IMR-90 (cell line): ENCODE measurements at regions not wholly inside any gene's neighbourhood (a gene's known extent, or its start where the extent isn't known, plus 50 kb on each side); places are given as distances from the start of the nearest gene placed in this dataset.

ENCODE experiments used
- ATAC-seq: fragments of 200-7000 bp; cut with Tn5 transposase; 2 replicates; pipeline ENCODE4 v1.9.1; 2020; ENCODE audit warnings: low read depth, mild to moderate bottlenecking, moderate library complexity
- BruUV-seq: library from RNA; stranded (reverse); fragments of 400-500 nt; replicated peaks from 2 replicates; lab custom pipeline; 2021; lab: Mats Ljungman, UMichigan
- CTCF ChIA-PET: fragments of 300-600 bp; formaldehyde crosslinking; extraction: SDS; loops from one replicate; lab custom pipeline; 2021; ENCODE audit warnings: antibody characterized with exemption; lab: Yijun Ruan, JAX
- POLR2A ChIA-PET: fragments of 300-600 bp; sonication (Branson Sonifier 250); formaldehyde crosslinking; loops from one replicate; lab custom pipeline; 2022; ENCODE audit warnings: antibody characterized with exemption; ENCODE audit not compliant: unreplicated experiment; lab: Charles Lee
- DNase-seq: peaks from one replicate; pipeline ENCODE4 v3.0.0; 2013
- H2AFZ ChIP-seq: replicated peaks from 2 replicates; pipeline ENCODE3; 2013; ENCODE audit warnings: low read length, mild to moderate bottlenecking; ENCODE audit not compliant: poor library complexity
- H2AK5ac ChIP-seq: 2 replicates; pipeline ENCODE4 v1.6.1; 2013; ENCODE audit warnings: low read depth, low read length, inconsistent platforms
- H2AK9ac ChIP-seq: replicated peaks from 2 replicates; pipeline ENCODE3; 2013; ENCODE audit warnings: mild to moderate bottlenecking, low read depth, low read length, moderate library complexity; ENCODE audit not compliant: poor library complexity
- H2BK120ac ChIP-seq: 2 replicates; pipeline ENCODE4 v1.6.1; 2013; ENCODE audit warnings: low read depth, low read length, inconsistent platforms
- H2BK15ac ChIP-seq: 3 replicates; pipeline ENCODE4 v1.6.1; 2013; ENCODE audit warnings: low read depth, low read length, inconsistent platforms
- H2BK20ac ChIP-seq: 2 replicates; pipeline ENCODE4 v1.6.1; 2013; ENCODE audit warnings: low read depth, mild to moderate bottlenecking, inconsistent platforms, low read length, moderate library complexity
- H2BK5ac ChIP-seq: 2 replicates; pipeline ENCODE4 v1.6.1; 2013; ENCODE audit warnings: mild to moderate bottlenecking, low read depth, low read length, inconsistent platforms; ENCODE audit not compliant: poor library complexity, severe bottlenecking
- H3K14ac ChIP-seq: replicated peaks from 2 replicates; pipeline ENCODE4 v1.6.1; 2013; ENCODE audit warnings: low read depth, low read length, inconsistent platforms
- H3K18ac ChIP-seq: 2 replicates; pipeline ENCODE4 v1.6.1; 2013; ENCODE audit warnings: low read depth, low read length, control low read depth
- H3K23ac ChIP-seq: 2 replicates; pipeline ENCODE4 v1.6.1; 2013; ENCODE audit warnings: low read depth, low read length, inconsistent platforms
- H3K27ac ChIP-seq: 2 replicates; pipeline ENCODE4 v1.5.1; 2013; ENCODE audit warnings: mild to moderate bottlenecking, control low read depth, low read length; ENCODE audit not compliant: insufficient read depth
- H3K27me3 ChIP-seq: 2 replicates; pipeline ENCODE4 v1.6.1; 2013; ENCODE audit warnings: low read length; ENCODE audit not compliant: control insufficient read depth, insufficient read depth
- H3K36me3 ChIP-seq: 2 replicates; pipeline ENCODE4 v1.6.1; 2013; ENCODE audit warnings: low read length, mixed read lengths; ENCODE audit not compliant: control insufficient read depth, insufficient read depth
- H3K4ac ChIP-seq: 2 replicates; pipeline ENCODE4 v1.6.1; 2013; ENCODE audit warnings: low read depth, low read length, inconsistent platforms
- H3K4me1 ChIP-seq: 2 replicates; pipeline ENCODE4 v1.6.1; 2013; ENCODE audit warnings: low read length, mixed read lengths; ENCODE audit not compliant: control insufficient read depth, insufficient read depth
- H3K4me2 ChIP-seq: 2 replicates; pipeline ENCODE4 v1.6.1; 2013; ENCODE audit warnings: low read depth, mild to moderate bottlenecking, control low read depth, low read length, moderate library complexity
- H3K4me3 ChIP-seq: 2 replicates; pipeline ENCODE4 v1.5.1; 2013; ENCODE audit warnings: low read depth, mild to moderate bottlenecking, control low read depth, low read length, moderate library complexity; ENCODE audit not compliant: insufficient read depth
- H3K56ac ChIP-seq: 2 replicates; pipeline ENCODE4 v1.6.1; 2013; ENCODE audit warnings: low read length, inconsistent platforms; ENCODE audit not compliant: insufficient read depth; ENCODE audit errors: extremely low read depth
- H3K79me1 ChIP-seq, 2 experiments: 2 replicates each; pipeline ENCODE4 v1.6.1; 2013; ENCODE audit warnings: low read length in 2 of 2, inconsistent platforms in 1 of 2, low read depth in 1 of 2
- H3K9ac ChIP-seq: 2 replicates; pipeline ENCODE4 v1.6.1; 2013; ENCODE audit warnings: low read depth, low read length, control low read depth
- H3K9me1 ChIP-seq: 2 replicates; pipeline ENCODE4 v1.6.1; 2013; ENCODE audit warnings: low read length, inconsistent platforms; ENCODE audit not compliant: insufficient read depth
- H3K9me3 ChIP-seq: 2 replicates; pipeline ENCODE4 v1.6.1; 2013; ENCODE audit warnings: low read length; ENCODE audit not compliant: control insufficient read depth, insufficient read depth
- H4K20me1 ChIP-seq: 2 replicates; pipeline ENCODE4 v1.6.1; 2013; ENCODE audit warnings: low read length, inconsistent platforms; ENCODE audit not compliant: insufficient read depth
- H4K5ac ChIP-seq: 2 replicates; pipeline ENCODE4 v1.6.1; 2013; ENCODE audit warnings: mild to moderate bottlenecking, low read depth, low read length, control low read depth
- H4K8ac ChIP-seq, 2 experiments: 2 replicates each; pipeline ENCODE4 v1.6.1; 2013; ENCODE audit warnings: low read depth in 2 of 2, low read length in 2 of 2, control low read depth in 1 of 2, inconsistent platforms in 1 of 2
- H4K91ac ChIP-seq: 2 replicates; pipeline ENCODE4 v1.6.1; 2013; ENCODE audit warnings: low read depth, low read length, inconsistent platforms; ENCODE audit not compliant: insufficient read depth
- BHLHE40 ChIP-seq: fragments of 150-350 bp; IDR thresholded peaks from 2 replicates; pipeline ENCODE4 v1.6.1; 2016; ENCODE audit warnings: mild to moderate bottlenecking, low read depth, low read length
- CHD1 ChIP-seq: IDR thresholded peaks from 2 replicates; pipeline ENCODE4 v1.6.1; 2012; ENCODE audit warnings: low read depth, low read length, improper control_type of control experiment
- ELK1 ChIP-seq: fragments of 150-350 bp; IDR thresholded peaks from 2 replicates; pipeline ENCODE4 v1.6.1; 2016; ENCODE audit warnings: low read depth, mild to moderate bottlenecking, low read length, moderate library complexity, borderline replicate concordance
- FOS ChIP-seq: fragments of 150-350 bp; IDR thresholded peaks from 2 replicates; pipeline ENCODE4 v1.6.1; 2016; ENCODE audit warnings: low read depth, low read length
- MAFK ChIP-seq: IDR thresholded peaks from 2 replicates; pipeline ENCODE4 v1.6.1; 2012; ENCODE audit warnings: low read depth, low read length, improper control_type of control experiment
- MAZ ChIP-seq: IDR thresholded peaks from 2 replicates; pipeline ENCODE4 v1.6.1; 2012; ENCODE audit warnings: low read depth, mild to moderate bottlenecking, low read length, improper control_type of control experiment, moderate library complexity, borderline replicate concordance
- MXI1 ChIP-seq: IDR thresholded peaks from 2 replicates; pipeline ENCODE4 v1.6.1; 2012; ENCODE audit warnings: low read depth, mild to moderate bottlenecking, low read length, moderate library complexity, borderline replicate concordance
- NFE2L2 ChIP-seq: fragments of 150-350 bp; IDR thresholded peaks from 2 replicates; pipeline ENCODE4 v1.6.1; 2016; ENCODE audit warnings: low read depth, mild to moderate bottlenecking, low read length
- POLR2A ChIP-seq: IDR thresholded peaks from 2 replicates; pipeline ENCODE4 v1.6.1; 2012; ENCODE audit warnings: mild to moderate bottlenecking, low read depth, low read length
- RAD21 ChIP-seq: IDR thresholded peaks from 2 replicates; pipeline ENCODE4 v1.6.1; 2012; ENCODE audit warnings: low read length, improper control_type of control experiment
- RCOR1 ChIP-seq: IDR thresholded peaks from 2 replicates; pipeline ENCODE4 v1.6.1; 2012; ENCODE audit warnings: mild to moderate bottlenecking, low read length, improper control_type of control experiment; ENCODE audit not compliant: insufficient replicate concordance
- RFX5 ChIP-seq: IDR thresholded peaks from 2 replicates; pipeline ENCODE4 v1.8.0; 2012; ENCODE audit warnings: low read depth, mild to moderate bottlenecking, low read length, moderate library complexity
- SMC3 ChIP-seq: fragments of 150-350 bp; IDR thresholded peaks from 2 replicates; pipeline ENCODE4 v1.6.1; 2016; ENCODE audit warnings: low read depth, mild to moderate bottlenecking, antibody characterized with exemption, low read length, moderate library complexity
- dilution Hi-C: fragments of 300-500 bp; cut with HindIII; formaldehyde crosslinking; loops from one replicate; pipeline ENCODE4 v1.14.3; 2018; ENCODE audit warnings: low sequenced_read_pairs; ENCODE audit not compliant: unreplicated experiment
- in situ Hi-C: fragments of 300-500 bp; cut with MboI; formaldehyde crosslinking; loops from 3 replicates; pipeline ENCODE4 v1.14.3; 2019; ENCODE audit warnings: low sequenced_read_pairs, inconsistent platforms, mixed read lengths
- intact Hi-C: fragments of 100-400 bp; cut with micrococcal nuclease; formaldehyde crosslinking; loops from 2 replicates; pipeline ENCODE4 v1.10.0; 2022
- TF ChIP-seq, protein P1 (sequence below): fragments of 150-350 bp; IDR thresholded peaks from 2 replicates; pipeline ENCODE4 v1.6.1; 2017; ENCODE audit warnings: mild to moderate bottlenecking, antibody characterized with exemption, low read length, low read depth
- TF ChIP-seq, protein P2 (sequence below): conservative IDR thresholded peaks from 2 replicates; pipeline ENCODE4 v1.5.1; 2012; ENCODE audit warnings: mild to moderate bottlenecking, low read depth, low read length, improper control_type of control experiment

DNA sequence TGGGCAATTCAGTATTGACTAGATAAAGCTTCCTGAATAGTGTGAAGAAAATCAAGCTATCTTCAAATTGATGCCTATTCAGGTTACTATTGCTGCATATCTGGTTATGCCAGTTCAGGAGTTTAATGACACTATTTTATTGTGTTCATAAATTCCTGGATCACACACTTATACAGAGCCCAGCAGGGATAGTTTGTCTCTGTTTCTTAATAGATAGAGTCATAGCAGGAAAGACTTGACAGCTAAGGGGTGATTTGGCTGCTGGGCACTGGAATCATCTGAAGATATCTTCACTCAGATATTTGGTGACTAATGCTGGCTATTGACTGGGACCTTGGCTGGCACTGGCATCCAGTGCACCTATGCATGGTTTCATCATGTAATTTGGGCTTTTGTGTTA, 187.8 kb downstream of the PYDC2 start:
- in situ Hi-C loops, result no loop called here

More for the DNA sequence above, 187.8 kb downstream of the PYDC2 start:
- no peak overlapping the region for H2BK20ac ChIP-seq
- H4K8ac ChIP-seq, result no peak overlapping the region
- H3K18ac ChIP-seq, result no peak overlapping the region
- POLR2A ChIA-PET, result no interaction called here
- DNase-seq (no peak), ATAC-seq (no peak)
- no peak overlapping the region for H2BK15ac ChIP-seq
- H3K4me2 ChIP-seq, result no peak overlapping the region
- no peak overlapping the region for H2AK5ac ChIP-seq
- H4K91ac ChIP-seq, result no peak overlapping the region
- H3K14ac ChIP-seq, result no peak overlapping the region
- no peak overlapping the region for H2BK5ac ChIP-seq
- no peak overlapping the region for H2AK9ac ChIP-seq
- no peak overlapping the region for H3K56ac ChIP-seq
- H2AFZ ChIP-seq, result no peak overlapping the region
- no peaks in the 10 kb centered on the region for H3K9me1 ChIP-seq
- no peak overlapping the region for H3K27ac ChIP-seq
- intact Hi-C loops, result no loop called here
- H3K4me1 ChIP-seq, result no peaks in the 10 kb centered on the region
- no peaks in the 10 kb centered on the region for H3K27me3 ChIP-seq
- H4K5ac ChIP-seq, result no peak overlapping the region
- H3K36me3 ChIP-seq, result no peaks in the 10 kb centered on the region
- CTCF ChIA-PET, result no interaction called here
- H3K79me1 ChIP-seq, result no peaks in the 10 kb centered on the region
- TF ChIP-seq BHLHE40 (no peak), POLR2A (no peak), CHD1 (no peak), MXI1 (no peak), MAFK (no peak), RFX5 (no peak), ELK1 (no peak), FOS (no peak), RAD21 (no peak), RCOR1 (no peak), MAZ (no peak), NFE2L2 (no peak), SMC3 (no peak)
- TF ChIP-seq, protein P1, sequence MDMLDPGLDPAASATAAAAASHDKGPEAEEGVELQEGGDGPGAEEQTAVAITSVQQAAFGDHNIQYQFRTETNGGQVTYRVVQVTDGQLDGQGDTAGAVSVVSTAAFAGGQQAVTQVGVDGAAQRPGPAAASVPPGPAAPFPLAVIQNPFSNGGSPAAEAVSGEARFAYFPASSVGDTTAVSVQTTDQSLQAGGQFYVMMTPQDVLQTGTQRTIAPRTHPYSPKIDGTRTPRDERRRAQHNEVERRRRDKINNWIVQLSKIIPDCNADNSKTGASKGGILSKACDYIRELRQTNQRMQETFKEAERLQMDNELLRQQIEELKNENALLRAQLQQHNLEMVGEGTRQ, result no peak
- TF ChIP-seq, protein P2, sequence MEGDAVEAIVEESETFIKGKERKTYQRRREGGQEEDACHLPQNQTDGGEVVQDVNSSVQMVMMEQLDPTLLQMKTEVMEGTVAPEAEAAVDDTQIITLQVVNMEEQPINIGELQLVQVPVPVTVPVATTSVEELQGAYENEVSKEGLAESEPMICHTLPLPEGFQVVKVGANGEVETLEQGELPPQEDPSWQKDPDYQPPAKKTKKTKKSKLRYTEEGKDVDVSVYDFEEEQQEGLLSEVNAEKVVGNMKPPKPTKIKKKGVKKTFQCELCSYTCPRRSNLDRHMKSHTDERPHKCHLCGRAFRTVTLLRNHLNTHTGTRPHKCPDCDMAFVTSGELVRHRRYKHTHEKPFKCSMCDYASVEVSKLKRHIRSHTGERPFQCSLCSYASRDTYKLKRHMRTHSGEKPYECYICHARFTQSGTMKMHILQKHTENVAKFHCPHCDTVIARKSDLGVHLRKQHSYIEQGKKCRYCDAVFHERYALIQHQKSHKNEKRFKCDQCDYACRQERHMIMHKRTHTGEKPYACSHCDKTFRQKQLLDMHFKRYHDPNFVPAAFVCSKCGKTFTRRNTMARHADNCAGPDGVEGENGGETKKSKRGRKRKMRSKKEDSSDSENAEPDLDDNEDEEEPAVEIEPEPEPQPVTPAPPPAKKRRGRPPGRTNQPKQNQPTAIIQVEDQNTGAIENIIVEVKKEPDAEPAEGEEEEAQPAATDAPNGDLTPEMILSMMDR, result no peak
- no peak overlapping the region for H3K4me3 ChIP-seq
- no peaks in the 10 kb centered on the region for H4K20me1 ChIP-seq
- peaks cover 8% of the 10 kb centered on the region for H3K9me3 ChIP-seq
- no peak overlapping the region for H3K4ac ChIP-seq
- H3K9ac ChIP-seq, result no peak overlapping the region
- H3K23ac ChIP-seq, result no peak overlapping the region
- no TSS peak for BruUV-seq
- no peak overlapping the region for H2BK120ac ChIP-seq
- dilution Hi-C loops, result no loop called here
